WTC11 (cell line): ENCODE measurements at regions not wholly inside any gene's neighbourhood (a gene's known extent, or its start where the extent isn't known, plus 50 kb on each side); places are given as distances from the start of the nearest gene placed in this dataset.

ENCODE experiments used
- CREB1 ChIP-seq: sonication (generic); formaldehyde crosslinking; IDR thresholded peaks from 2 replicates; pipeline ENCODE4 v1.8.0; 2023; ENCODE audit warnings: mild to moderate bottlenecking, missing genetic modification reagents
- CTCF ChIP-seq: fragments of 200-600 bp; IDR thresholded peaks from 2 replicates; pipeline ENCODE4 v1.8.0; 2022; ENCODE audit warnings: antibody characterized with exemption
- MAX ChIP-seq: sonication (generic); formaldehyde crosslinking; IDR thresholded peaks from 2 replicates; pipeline ENCODE4 v1.8.0; 2022; ENCODE audit warnings: mild to moderate bottlenecking, missing genetic modification reagents
- SP1 ChIP-seq: sonication (generic); formaldehyde crosslinking; conservative IDR thresholded peaks from 2 replicates; pipeline ENCODE4 v1.8.1; 2022; ENCODE audit warnings: missing genetic modification reagents
- TF ChIP-seq, protein P1 (sequence below): sonication (generic); formaldehyde crosslinking; IDR thresholded peaks from 2 replicates; pipeline ENCODE4 v1.8.1; 2022; ENCODE audit warnings: low read depth, mild to moderate bottlenecking, moderate library complexity, missing genetic modification reagents, borderline replicate concordance

DNA sequence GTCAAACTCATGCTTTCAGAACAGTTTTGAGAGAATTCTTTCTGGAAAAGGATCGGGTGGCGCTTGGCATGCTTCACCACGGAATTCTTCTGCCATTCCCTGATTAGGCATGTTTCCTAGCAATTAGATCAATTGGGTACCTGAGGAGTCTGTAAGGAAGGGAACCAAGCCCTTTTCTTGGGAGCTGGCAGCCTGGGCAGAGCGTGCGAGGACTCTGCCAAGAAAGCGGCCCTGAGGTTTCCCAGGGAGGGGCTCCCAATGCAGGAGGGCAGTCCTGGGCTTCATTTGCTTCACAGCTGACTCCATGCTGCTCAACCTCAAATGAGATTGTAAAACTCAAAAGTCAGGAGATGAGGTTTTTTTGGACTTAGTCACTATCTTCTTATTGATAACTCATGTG, 60.3 kb downstream of the MYCN start:
- no peak for TF ChIP-seq CTCF
- TF ChIP-seq SP1 (CRISPR knock-in tag): no peak
- TF ChIP-seq MAX (CRISPR knock-in tag): no peak
- TF ChIP-seq, protein P1, sequence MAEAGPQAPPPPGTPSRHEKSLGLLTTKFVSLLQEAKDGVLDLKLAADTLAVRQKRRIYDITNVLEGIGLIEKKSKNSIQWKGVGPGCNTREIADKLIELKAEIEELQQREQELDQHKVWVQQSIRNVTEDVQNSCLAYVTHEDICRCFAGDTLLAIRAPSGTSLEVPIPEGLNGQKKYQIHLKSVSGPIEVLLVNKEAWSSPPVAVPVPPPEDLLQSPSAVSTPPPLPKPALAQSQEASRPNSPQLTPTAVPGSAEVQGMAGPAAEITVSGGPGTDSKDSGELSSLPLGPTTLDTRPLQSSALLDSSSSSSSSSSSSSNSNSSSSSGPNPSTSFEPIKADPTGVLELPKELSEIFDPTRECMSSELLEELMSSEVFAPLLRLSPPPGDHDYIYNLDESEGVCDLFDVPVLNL (CRISPR knock-in tag): no peak
- TF ChIP-seq CREB1: no peak
